ENCODE measurements at regions not wholly inside any gene's neighbourhood (a gene's known extent, or its start where the extent isn't known, plus 50 kb on each side); places are given as distances from the start of the nearest gene placed in this dataset.

DNA sequence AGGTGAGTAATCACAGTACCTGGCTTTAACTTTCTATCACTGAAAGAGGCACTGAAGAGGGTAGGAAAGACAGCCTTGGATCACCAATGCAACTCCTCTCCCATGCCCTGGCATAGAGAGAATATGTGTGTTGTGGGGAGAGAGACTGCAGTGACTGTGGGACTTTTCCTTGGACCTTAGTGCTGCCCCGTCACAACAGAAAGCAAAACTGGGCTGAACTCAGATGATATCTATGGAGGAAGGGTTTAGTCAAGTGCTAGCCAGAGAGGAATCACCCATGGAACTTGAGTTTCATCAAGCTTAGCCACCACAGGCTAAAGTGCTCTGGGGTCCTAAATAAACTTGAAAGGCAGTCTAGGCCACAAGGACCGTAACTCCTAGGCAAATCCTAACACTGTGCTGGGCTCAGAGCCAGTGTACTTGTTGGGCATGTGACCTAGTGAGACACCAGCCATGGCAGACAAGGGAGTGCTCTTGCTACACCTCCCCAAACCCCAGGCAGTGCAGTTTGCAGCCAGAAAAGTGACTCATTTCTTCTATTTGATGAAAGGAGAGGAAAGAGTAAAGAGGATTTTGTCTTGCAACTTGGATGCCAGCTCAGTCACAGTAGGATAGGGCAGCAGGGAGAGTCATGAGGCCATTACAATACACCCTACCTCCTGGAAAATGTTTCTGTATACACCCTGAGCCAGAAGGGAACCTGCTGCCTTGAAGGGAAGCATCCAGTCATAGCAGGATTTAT lies 105.8 kb upstream of the SPOPL start:
- TF ChIP-seq POLR2A (IDR thresholded peaks at IDR 0.05) (no peak), CTCF (IDR thresholded peaks at IDR 0.05) (no peak)
- peak; percentile 85 to 87 for DNase-seq (ENCODE audit: low spot score in 2 of 2)
- WGBS, 2 donors = 37 to 48% methylated on average over 2 of the region's 2 CpGs

GRCh38 chr2:138396843-138397242 lies 104.7 kb upstream of the SPOPL start:
- WGBS, 2 donors = 96 to 99% methylated on average over 3 of the region's 3 CpGs
- DNase-seq (ENCODE audit: low spot score in 2 of 2) = no peak
- no peak overlapping the region for H3K4me3 ChIP-seq (ENCODE audit: low read depth, poor library complexity, severe bottlenecking)
- TF ChIP-seq CTCF (IDR thresholded peaks at IDR 0.05) (no peak), POLR2A (IDR thresholded peaks at IDR 0.05) (no peak)
- intact Hi-C loops (cut with DNase I; ENCODE audit: low total_unique reads) = no loop called here

More for the DNA sequence above, 105.8 kb upstream of the SPOPL start:
- intact Hi-C loops (cut with DNase I; ENCODE audit: low total_unique reads) = no loop called here
- H3K4me3 ChIP-seq (ENCODE audit: low read depth, poor library complexity, severe bottlenecking) = no peak overlapping the region

DNA sequence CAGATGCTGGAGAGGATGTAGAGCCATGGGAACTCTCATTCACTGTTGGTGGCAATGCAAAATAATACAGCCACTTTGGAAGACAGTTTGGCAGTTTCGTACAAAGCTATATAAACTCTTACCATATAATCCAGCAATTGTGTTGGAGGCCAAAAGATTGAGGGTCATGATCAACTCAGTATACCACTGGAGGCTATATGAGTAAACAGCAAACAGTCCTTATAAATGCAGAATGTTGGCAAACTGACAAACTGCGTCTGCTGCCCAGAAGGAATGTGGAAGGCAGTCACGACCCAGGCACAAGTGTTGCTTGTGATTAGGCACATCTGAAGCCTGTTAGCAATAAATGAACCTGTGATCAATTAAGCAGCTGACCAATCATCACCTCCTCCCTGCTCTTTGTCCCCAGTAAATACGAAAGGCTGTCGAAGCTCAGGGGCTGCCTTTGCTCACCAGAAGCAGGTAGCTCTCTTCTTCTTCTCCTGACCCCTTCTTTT lies 98.1 kb upstream of the SPOPL start:
- DNase-seq (ENCODE audit: low spot score in 2 of 2) = no peak
- 62% methylated on average over 5 of the region's 5 CpGs for WGBS, 2 donors
- no peak overlapping the region for H3K4me3 ChIP-seq (ENCODE audit: low read depth, poor library complexity, severe bottlenecking)
- intact Hi-C loops (cut with DNase I; ENCODE audit: low total_unique reads) = no loop called here
- no peak for TF ChIP-seq POLR2A (IDR thresholded peaks at IDR 0.05)
- TF ChIP-seq CTCF (IDR thresholded peaks at IDR 0.05) = no peak

DNA sequence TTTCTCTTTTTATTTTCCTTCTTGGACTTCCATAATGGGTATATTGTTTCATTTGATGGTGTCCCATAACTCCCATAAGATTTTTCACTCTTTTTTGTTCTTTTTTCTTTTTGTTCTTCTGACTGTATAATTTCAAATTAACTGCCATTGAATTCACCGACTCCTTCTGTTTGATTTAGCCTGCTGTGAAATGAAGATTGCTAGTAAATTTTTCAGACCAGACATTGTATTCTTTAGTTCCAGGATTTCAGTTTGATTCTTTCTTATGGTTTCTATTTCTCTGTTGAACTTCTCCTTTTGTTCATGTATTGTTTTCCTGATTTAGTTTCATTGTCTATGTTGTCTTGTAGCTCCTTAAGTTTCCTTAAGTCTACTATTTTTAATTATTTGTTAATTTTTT lies 87.6 kb upstream of the SPOPL start:
- 98 to 100% methylated on average over 1 of the region's 1 CpG for WGBS, 2 donors
- intact Hi-C loops (cut with DNase I; ENCODE audit: low total_unique reads) = no loop called here
- DNase-seq (ENCODE audit: low spot score in 2 of 2) = no peak
- no peak overlapping the region for H3K4me3 ChIP-seq (ENCODE audit: low read depth, poor library complexity, severe bottlenecking)
- TF ChIP-seq POLR2A (IDR thresholded peaks at IDR 0.05) = no peak
- no peak for TF ChIP-seq CTCF (IDR thresholded peaks at IDR 0.05)

- no peak for DNase-seq (ENCODE audit: low spot score in 2 of 2)
- H3K4me3 ChIP-seq (ENCODE audit: low read depth, poor library complexity, severe bottlenecking) = no peak overlapping the region
- WGBS, 2 donors = 51 to 52% methylated on average over 5 of the region's 5 CpGs
- TF ChIP-seq POLR2A (IDR thresholded peaks at IDR 0.05) (no peak), CTCF (IDR thresholded peaks at IDR 0.05) (no peak)
- intact Hi-C loops (cut with DNase I; ENCODE audit: low total_unique reads) = no loop called here
Observed at GRCh38 chr2:138415985-138416384, 85.6 kb upstream of the SPOPL start.

DNA sequence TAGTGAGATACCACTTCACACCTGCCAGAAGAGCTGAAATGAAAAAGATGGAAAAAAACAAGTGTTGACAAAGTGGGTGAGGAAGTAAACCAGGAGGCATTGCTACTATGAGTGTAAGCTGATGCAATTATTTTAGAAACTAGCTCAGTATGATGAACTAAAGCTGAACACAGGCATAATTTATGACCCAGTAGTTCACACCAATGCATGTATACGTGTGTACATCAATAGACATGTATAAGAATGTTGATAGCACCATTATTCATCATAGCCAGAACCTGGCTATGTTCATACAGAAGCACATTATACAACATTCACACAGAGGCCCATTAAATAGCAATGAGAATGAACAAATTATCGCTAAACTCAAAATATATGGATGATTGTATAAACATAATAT lies 83.1 kb upstream of the SPOPL start:
- no peak overlapping the region for H3K4me3 ChIP-seq (ENCODE audit: low read depth, poor library complexity, severe bottlenecking)
- WGBS, 2 donors = 94% methylated on average over 2 of the region's 2 CpGs
- intact Hi-C loops (cut with DNase I; ENCODE audit: low total_unique reads) = no loop called here
- TF ChIP-seq POLR2A (IDR thresholded peaks at IDR 0.05) (no peak), CTCF (IDR thresholded peaks at IDR 0.05) (no peak)
- DNase-seq (ENCODE audit: low spot score in 2 of 2) = no peak

Measured in lower leg skin (tissue), 4 donors.